NCI-H1048 (cell line): ENCODE measurements at regions not wholly inside any gene's neighbourhood (a gene's known extent, or its start where the extent isn't known, plus 50 kb on each side); places are given as distances from the start of the nearest gene placed in this dataset.
"Not testable (repeated sequence)": the region's sequence is repeated elsewhere in the genome, so short reads cannot be mapped to it uniquely, and the experiment has no call there.

Source experiments
- DNase-seq: peaks from one replicate; lab custom pipeline; 2025; lab: John Stamatoyannopoulos, UW

DNA sequence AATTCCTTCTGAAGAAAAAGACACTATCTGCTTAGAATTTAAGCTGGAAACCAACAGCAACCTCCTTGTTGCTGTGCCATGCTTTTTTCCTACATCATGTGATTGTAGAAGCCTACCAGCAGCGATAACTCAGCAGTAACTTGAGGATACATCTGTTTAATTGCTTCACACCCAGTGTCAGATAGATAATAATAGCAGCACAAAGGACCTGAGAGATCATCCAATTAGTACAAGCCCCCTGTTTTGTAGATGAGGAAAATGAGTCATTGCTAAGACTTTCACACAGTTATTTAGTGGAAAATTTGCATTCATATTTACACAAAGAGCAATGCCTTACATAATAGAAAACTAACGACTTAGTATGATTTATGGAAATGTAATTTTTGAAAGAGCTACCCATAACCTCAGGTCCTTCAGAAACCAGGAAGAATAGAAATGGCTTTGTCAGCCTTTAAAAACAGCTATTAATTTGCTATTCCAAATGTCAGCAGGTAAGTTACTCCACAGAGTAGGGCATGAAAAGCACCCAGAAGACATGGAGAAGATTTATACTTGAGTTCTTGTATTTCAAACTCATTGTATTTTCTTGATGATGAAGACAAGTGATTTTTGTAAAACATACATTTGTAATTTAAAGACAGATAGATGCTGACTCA is 93.7 kb upstream of the SGCG start:
- DNase-seq: peak; percentile 51

GRCh38 chr13:23087880-23088279 is 92.9 kb upstream of the SGCG start:
- peak; percentile 2 for DNase-seq

- DNase-seq: no peak
Measured at GRCh38 chr13:23098161-23098907, 82.4 kb upstream of the SGCG start.

DNA sequence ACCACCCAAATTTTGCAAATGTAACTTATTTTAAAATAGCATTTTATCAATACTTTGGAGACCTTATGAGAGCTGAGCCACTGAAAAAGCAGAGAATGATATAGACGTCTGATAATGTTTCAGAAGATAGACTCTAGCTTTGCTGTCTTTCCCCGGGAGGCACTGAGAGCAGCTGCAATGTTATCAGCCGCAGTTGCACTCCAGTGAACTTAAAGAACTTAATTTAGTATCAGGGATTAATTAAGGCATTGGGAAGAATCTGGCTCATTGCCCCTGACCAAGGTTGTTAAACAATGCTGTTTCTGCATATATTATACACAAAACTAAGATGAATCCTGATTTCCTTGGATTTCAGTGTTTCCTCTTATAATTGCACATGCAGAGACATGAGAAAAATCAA is 75.7 kb upstream of the SGCG start:
- DNase-seq: no peak

DNA sequence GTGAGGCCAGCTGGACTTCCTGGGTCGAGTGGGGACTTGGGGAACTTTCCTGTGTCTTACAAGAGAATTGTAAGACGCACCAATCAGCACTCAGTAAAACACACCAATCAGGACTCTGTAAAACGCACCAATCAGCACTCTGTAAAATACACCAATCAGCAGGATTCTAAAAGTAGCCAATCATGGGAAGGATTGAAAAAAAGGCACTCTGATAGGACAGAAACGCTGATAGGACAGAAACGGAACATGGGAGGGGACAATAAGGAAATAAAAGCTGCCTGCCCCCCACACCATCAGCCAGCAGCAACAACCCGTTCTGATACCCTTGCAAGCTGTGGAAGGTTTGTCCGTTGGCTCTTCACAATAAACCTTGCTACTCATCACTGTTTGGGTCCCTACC is 73.1 kb upstream of the SGCG start:
- DNase-seq: no peak

- DNase-seq: no peak
Measured at GRCh38 chr13:23119131-23119530, 61.6 kb upstream of the SGCG start.

DNA sequence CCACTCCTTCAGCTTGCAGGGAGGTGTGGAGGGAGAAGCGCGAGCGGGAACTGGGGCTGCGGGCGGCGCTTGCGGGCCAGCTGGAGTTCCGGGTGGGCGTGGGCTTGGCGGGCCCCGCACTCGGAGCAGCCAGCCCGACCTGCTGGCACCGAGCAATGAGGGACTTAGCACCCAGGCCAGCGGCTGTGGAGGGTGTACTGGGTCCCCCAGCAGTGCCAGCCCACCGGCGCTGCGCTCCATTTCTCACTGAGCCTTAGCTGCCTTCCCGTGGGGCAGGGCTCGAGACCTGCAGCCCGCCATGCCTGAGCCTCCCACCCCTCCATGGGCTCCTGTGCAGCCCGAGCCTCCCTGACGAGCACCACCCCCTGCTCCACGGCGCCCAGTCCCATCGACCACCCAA is 53.2 kb upstream of the SGCG start:
- not testable (repeated sequence) for DNase-seq

DNA sequence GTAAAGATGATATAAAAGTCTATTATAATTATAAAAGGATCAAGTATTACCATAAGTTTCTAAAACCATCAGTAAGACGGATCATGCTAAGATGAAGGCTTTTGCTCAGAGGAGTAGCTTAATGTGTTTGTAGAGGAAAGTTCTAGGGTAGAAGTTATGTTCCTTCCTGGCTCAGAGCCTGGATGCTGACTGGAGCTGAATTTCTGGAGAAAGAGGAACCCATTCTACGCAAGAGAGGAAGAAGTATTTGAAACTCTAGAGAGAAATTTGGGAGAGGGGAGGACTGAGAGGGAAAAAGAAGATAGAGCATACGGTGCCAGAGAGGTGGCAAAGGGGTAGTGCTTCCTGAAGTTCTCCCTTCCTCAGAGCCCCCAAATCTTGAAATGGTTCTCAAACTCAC is 51.4 kb upstream of the SGCG start:
- no peak for DNase-seq
